Inflammatory macrophage (primary cell): ENCODE measurements at regions not wholly inside any gene's neighbourhood (a gene's known extent, or its start where the extent isn't known, plus 50 kb on each side); places are given as distances from the start of the nearest gene placed in this dataset.
A peak's percentile ranks its signal among the peaks of the same experiment; 100 is the strongest.
"Not testable (repeated sequence)": the region's sequence is repeated elsewhere in the genome, so short reads cannot be mapped to it uniquely, and the experiment has no call there.

Experiments
- DNase-seq, 2 donors: peaks; one replicate each; pipeline ENCODE4 v3.0.0-alpha.2; 2020 to 2022

GRCh38 chr2:59390581-59390980, 1149.5 kb upstream of the FANCL start:
- DNase-seq, result no peak

DNA sequence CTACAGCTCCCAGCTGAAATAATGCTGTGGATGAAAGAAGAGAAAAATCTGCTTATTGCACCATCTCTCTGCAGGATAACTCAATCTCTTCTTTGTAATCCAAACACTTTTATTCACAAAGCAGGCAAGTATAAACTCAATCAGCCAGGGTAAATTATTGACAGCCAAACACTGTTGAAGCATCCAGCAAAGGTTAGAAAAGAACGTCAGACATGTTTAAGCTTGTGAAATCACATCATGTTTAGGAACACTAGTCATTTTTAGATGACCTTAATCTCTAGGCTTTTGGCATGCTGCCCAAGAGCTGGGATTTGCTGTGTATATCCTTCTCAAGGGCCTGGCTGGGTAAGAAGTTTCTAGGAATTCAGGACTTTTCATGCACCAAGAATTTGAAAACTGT, 1148.1 kb upstream of the FANCL start:
- no peak for DNase-seq

DNA sequence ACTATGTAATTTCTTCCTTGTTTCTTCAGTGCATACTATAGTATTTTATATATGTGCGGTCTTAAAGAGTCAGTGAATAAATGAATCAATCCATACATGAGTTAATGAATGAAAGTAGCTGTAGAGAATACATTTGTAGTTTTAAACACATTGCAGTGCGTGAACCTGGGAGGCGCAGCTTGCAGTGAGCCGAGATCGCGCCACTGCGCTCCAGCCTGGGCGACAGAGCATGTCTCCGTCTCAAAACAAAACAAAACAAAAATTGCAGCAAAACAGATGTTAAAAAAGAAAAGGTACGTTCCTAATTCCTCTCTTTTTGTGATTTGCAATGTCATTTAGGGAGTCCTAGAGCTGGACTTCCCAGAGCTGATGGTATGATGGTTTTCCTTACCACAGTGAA, 1144.8 kb upstream of the FANCL start:
- DNase-seq, result no peak

- DNase-seq, result no peak
Observed at GRCh38 chr2:59383473-59383872, 1142.3 kb upstream of the FANCL start.

GRCh38 chr2:59378127-59378526, 1137.0 kb upstream of the FANCL start:
- no peak for DNase-seq

GRCh38 chr2:59366288-59366687, 1125.2 kb upstream of the FANCL start:
- no peak for DNase-seq

DNA sequence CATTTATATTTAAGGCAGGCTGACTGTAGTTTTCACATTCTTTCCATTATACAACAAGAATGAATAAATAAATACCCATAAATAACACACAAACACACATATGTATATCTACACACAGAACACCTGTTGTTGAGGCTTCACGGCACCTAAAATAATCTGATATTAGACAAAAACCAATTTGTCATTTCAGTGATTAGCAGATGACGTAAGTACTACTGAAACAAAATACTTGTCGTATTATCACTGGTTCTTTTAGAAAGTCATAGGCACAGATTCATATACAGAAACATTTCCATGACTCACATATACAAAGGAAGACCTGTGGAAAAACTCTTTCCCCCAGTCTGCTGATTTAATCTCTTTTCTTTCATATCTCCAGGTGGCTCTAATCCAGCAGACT, 1113.4 kb upstream of the FANCL start:
- no peak for DNase-seq

GRCh38 chr2:59353306-59353921, 1112.3 kb upstream of the FANCL start:
- no peak for DNase-seq

DNA sequence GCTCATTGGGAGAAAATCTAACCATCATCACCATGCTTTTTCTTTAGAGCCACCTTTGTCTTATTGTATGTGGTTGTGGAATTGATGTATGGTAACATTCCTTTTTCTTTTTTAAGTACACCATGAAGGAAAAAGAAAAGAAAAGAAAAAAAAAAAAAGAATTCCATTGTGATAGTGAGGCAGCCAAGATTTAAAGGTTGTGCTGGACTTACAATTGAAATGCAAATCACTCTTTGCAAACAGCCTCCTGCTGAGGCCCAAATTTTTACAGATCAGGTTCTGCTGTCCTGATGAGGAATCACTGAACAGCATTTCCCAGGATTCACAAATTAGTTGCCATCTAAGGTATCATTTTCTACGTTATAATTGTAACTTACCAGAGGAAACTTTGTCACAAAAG, 1101.0 kb upstream of the FANCL start:
- DNase-seq, result no peak

- no peak for DNase-seq
Observed at GRCh38 chr2:59339837-59340207, 1098.7 kb upstream of the FANCL start.

- no peak for DNase-seq
Observed at GRCh38 chr2:59339121-59339836, 1098.2 kb upstream of the FANCL start.

- no peak for DNase-seq
Observed at GRCh38 chr2:59333007-59333406, 1091.9 kb upstream of the FANCL start.

GRCh38 chr2:59326581-59327365, 1085.6 kb upstream of the FANCL start:
- DNase-seq, result not testable (repeated sequence)

DNA sequence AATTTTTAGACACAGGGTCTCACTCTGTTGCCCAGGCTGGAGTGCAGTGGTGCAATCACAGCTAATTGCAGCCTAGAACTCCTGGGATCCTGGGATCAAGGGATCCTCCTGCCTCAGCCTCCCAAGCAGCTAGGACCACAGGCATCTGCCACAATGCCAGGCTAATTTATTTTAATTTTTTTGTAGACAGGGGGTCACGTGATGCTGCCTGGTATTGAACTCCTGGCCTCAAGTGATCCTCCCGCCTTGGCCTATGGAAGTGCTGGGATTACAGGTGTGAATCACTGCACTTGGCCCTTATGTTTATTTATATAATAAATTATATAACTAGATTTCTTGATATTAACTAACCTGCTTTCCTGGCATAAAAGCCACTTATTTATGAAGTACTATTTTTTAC, 1081.7 kb upstream of the FANCL start:
- DNase-seq, result no peak

- DNase-seq, result no peak
Observed at GRCh38 chr2:59322005-59322404, 1080.9 kb upstream of the FANCL start.

DNA sequence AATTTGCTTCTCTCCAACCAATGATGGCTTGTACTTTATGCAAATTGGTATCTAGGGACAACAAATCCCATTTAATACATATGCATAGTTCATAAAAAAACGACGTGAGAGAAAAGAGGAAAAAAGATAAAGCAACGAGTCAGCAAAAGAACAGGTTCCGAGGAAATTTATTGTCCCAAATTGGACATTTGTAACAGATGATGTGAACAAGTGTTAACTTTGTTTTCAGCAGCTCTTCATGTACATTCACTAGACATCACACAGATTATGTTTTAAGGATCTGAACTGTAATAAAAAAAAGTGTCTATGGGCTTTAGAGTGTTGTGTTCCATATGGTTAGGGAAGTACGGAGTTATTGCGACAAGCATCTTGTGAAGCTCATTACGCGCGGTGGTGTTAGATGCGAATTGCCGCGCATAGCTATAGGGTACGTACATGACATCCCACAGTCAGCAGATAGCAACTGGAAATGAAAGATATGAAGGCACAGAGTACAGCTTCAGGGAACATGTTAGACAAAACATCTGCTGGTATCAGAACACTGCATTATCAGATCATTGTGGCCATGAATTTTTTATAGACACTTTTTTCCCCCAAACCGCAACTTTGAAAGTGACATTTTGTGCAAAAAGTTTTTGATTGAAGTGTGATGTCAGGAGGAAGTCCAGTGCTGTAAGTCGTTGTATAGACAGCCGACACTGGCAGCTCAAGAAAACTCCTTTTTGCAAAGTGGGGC, 1073.1 kb upstream of the FANCL start:
- DNase-seq, result no peak

GRCh38 chr2:59312967-59313940, 1072.1 kb upstream of the FANCL start:
- no peak for DNase-seq

DNA sequence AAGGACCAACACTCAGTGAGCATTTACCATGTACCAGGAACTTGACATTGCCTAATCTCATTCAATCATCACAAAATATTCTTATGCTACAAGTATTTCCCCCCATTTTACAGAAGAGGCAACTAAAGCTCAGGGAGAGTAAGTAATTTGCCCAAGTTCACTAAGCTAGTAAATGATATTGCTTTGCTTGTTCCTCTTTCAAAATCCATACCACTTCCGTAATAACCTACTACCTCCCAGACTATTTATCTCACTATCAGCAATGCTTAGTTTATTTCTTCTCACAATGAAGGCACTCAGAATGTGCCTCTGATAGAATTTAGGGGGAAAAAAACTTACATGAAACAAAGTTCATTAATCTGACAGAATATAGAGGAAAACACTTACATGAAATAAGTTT, 1070.9 kb upstream of the FANCL start:
- peak in 1 of 2 donors; percentile 26 for DNase-seq

- DNase-seq, result peak in 1 of 2 donors; percentile 5
Observed at GRCh38 chr2:59308108-59308507, 1067.0 kb upstream of the FANCL start.

DNA sequence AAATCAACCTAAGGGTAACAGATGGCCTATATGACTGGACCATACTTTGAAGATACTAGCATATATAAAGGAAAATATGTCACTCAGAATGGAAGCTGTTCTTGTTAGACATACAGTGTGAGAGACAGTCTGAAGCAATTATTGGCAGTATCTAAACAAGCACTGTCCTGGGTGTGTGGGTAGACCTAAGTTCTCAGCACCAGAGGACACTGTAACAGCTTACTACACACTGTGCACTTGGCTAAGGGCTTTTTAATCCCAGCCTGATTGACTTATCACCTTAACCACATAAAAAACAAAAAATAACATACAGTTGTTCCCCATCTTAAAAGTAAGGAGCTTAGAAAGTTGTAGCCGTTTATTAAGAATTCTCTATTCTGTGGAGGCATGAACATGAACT, 1066.1 kb upstream of the FANCL start:
- no peak for DNase-seq

DNA sequence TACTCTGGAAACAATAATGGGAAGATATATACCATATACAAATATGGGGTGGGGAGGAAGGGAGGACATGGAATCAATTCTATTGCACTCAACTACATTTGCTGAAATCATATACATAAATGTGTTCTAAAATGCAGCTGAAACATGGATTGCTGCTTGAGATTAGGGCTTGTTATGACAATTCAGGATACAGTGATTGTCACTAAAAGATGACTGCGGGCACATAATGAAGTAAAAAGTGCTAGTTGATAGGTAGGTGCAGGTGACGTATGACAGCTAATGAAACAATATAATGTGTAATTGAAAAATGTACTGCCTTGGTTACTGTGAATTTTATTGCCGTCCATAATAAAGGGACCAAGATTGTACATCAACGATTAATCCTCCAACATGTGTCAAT, 1062.1 kb upstream of the FANCL start:
- no peak for DNase-seq

- DNase-seq, result no peak
Observed at GRCh38 chr2:59302683-59303082, 1061.6 kb upstream of the FANCL start.
